OCI-LY7 (cell line): ENCODE measurements at regions not wholly inside any gene's neighbourhood (a gene's known extent, or its start where the extent isn't known, plus 50 kb on each side); places are given as distances from the start of the nearest gene placed in this dataset.

Experiments
- BruUV-seq: library from RNA; stranded (reverse); fragments of 400-500 nt; replicated peaks from 2 replicates; lab custom pipeline; 2021; lab: Mats Ljungman, UMichigan
- CTCF ChIA-PET: fragments of 300-600 bp; sonication (Branson Sonifier 250); formaldehyde crosslinking; loops from one replicate; lab custom pipeline; 2022; ENCODE audit warnings: antibody characterized with exemption; ENCODE audit not compliant: unreplicated experiment; lab: Charles Lee
- POLR2A ChIA-PET: fragments of 300-600 bp; sonication (Branson Sonifier 250); formaldehyde crosslinking; loops from one replicate; lab custom pipeline; 2022; ENCODE audit warnings: antibody characterized with exemption; lab: Charles Lee
- DNase-seq: peaks from one replicate; pipeline ENCODE4 v3.0.0-alpha.2; 2015; ENCODE audit warnings: low spot score
- H2AFZ ChIP-seq: fragments of 200-600 bp; sonication (generic), shearing (Covaris generic); 2 replicates; pipeline ENCODE4 v1.6.1; 2014; ENCODE audit warnings: mild to moderate bottlenecking, antibody characterized with exemption, low read length, moderate library complexity
- H3K27ac ChIP-seq: fragments of 200-600 bp; sonication (generic); 2 replicates; pipeline ENCODE4 v1.5.1; 2014; ENCODE audit warnings: mixed run types, low read depth, mild to moderate bottlenecking, moderate library complexity, low read length, inconsistent platforms; ENCODE audit not compliant: poor library complexity, severe bottlenecking
- H3K36me3 ChIP-seq: fragments of 200-600 bp; sonication (generic); 2 replicates; pipeline ENCODE4 v1.6.1; 2014; ENCODE audit warnings: mild to moderate bottlenecking, antibody characterized with exemption, low read length, moderate library complexity, mixed read lengths; ENCODE audit not compliant: insufficient read depth
- H3K4me1 ChIP-seq: fragments of 200-600 bp; sonication (generic); 2 replicates; pipeline ENCODE4 v1.5.1; 2014; ENCODE audit warnings: mild to moderate bottlenecking, low read length; ENCODE audit not compliant: insufficient read depth, poor library complexity, severe bottlenecking
- H3K4me2 ChIP-seq: fragments of 200-600 bp; sonication (generic); 2 replicates; pipeline ENCODE4 v1.6.1; 2014; ENCODE audit warnings: mild to moderate bottlenecking, low read length
- H3K4me3 ChIP-seq: fragments of 200-600 bp; sonication (generic); 2 replicates; pipeline ENCODE4 v1.5.1; 2014; ENCODE audit warnings: mild to moderate bottlenecking, low read depth, low read length; ENCODE audit not compliant: poor library complexity, severe bottlenecking
- H3K79me2 ChIP-seq: fragments of 200-600 bp; sonication (generic); 2 replicates; pipeline ENCODE4 v1.6.1; 2016; ENCODE audit warnings: low read depth, mild to moderate bottlenecking, low read length, moderate library complexity, mixed read lengths; ENCODE audit not compliant: insufficient read depth
- H3K9me2 ChIP-seq: fragments of 200-600 bp; sonication (generic); 2 replicates; pipeline ENCODE4 v1.6.1; 2016; ENCODE audit warnings: mild to moderate bottlenecking, low read length, mixed read lengths; ENCODE audit not compliant: insufficient read depth
- H3K9me3 ChIP-seq: fragments of 200-600 bp; sonication (generic); 2 replicates; pipeline ENCODE4 v1.6.1; 2014; ENCODE audit warnings: mild to moderate bottlenecking, mixed run types, low read length, mixed read lengths
- H4K20me1 ChIP-seq: fragments of 200-600 bp; sonication (generic); 2 replicates; pipeline ENCODE4 v1.6.1; 2014; ENCODE audit warnings: mild to moderate bottlenecking, antibody characterized with exemption, low read length, moderate library complexity, mixed read lengths; ENCODE audit not compliant: insufficient read depth
- EZH2phosphoT487 ChIP-seq: fragments of 200-600 bp; sonication (generic); IDR thresholded peaks from 2 replicates; pipeline ENCODE4 v1.6.1; 2018; ENCODE audit warnings: low read depth, borderline replicate concordance, mild to moderate bottlenecking, mixed run types, antibody characterized with exemption, low read length, moderate library complexity, mixed read lengths
- intact Hi-C: fragments of 100-400 bp; cut with micrococcal nuclease; formaldehyde crosslinking; loops from one replicate; pipeline ENCODE4 v1.10.0; 2022; ENCODE audit not compliant: unreplicated experiment
- TF ChIP-seq, protein P1 (sequence below): fragments of 200-600 bp; sonication (generic); conservative IDR thresholded peaks from 2 replicates; pipeline ENCODE4 v1.5.1; 2014; ENCODE audit warnings: mild to moderate bottlenecking, antibody characterized with exemption, low read length, moderate library complexity, mixed read lengths

DNA sequence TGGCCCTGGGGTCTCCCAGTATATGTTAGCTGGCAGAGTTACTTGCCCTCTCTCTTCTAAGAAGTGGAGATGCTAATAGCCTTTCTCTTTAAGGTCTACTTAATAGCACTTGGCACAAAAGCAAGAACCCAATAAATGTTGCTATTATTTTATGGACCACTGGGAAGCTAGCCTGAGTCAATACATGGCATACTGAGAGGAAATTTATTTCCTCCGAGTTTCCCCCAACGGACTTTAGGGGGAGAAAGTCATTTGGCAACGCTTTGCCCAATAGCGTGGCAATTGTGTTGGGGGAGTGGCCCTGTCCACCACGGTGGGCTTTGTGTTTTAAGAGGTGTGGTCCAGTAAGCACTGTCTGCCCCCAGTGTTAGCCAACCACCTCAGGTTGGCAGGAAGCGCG, 87.4 kb upstream of the SMNDC1 start:
- Histone ChIP-seq H3K4me1 (peaks cover 39% of the 10 kb centered on the region), H3K9me3 (no peaks in the 10 kb centered on the region), H3K79me2 (no peaks in the 10 kb centered on the region), H3K9me2 (no peaks in the 10 kb centered on the region), H3K36me3 (no peaks in the 10 kb centered on the region), H4K20me1 (no peaks in the 10 kb centered on the region), H3K4me2 (no peak overlapping the region), H3K4me3 (no peak overlapping the region), H2AFZ (no peak overlapping the region), H3K27ac (no peak overlapping the region)
- DNase-seq: no peak
- TF ChIP-seq, protein P1, sequence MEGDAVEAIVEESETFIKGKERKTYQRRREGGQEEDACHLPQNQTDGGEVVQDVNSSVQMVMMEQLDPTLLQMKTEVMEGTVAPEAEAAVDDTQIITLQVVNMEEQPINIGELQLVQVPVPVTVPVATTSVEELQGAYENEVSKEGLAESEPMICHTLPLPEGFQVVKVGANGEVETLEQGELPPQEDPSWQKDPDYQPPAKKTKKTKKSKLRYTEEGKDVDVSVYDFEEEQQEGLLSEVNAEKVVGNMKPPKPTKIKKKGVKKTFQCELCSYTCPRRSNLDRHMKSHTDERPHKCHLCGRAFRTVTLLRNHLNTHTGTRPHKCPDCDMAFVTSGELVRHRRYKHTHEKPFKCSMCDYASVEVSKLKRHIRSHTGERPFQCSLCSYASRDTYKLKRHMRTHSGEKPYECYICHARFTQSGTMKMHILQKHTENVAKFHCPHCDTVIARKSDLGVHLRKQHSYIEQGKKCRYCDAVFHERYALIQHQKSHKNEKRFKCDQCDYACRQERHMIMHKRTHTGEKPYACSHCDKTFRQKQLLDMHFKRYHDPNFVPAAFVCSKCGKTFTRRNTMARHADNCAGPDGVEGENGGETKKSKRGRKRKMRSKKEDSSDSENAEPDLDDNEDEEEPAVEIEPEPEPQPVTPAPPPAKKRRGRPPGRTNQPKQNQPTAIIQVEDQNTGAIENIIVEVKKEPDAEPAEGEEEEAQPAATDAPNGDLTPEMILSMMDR: no peak
- TF ChIP-seq EZH2phosphoT487: no peak
- BruUV-seq: no TSS peak
- ChIA-PET CTCF (no interaction called here), POLR2A (interaction anchor here (1.2 to 1.9 kb wide), 4 partner anchors 13 to 39 kb away, joined by 4 to 10 read pairs (median 5); no protein-coding TSS in a partner anchor)
- intact Hi-C loops: no loop called here

DNA sequence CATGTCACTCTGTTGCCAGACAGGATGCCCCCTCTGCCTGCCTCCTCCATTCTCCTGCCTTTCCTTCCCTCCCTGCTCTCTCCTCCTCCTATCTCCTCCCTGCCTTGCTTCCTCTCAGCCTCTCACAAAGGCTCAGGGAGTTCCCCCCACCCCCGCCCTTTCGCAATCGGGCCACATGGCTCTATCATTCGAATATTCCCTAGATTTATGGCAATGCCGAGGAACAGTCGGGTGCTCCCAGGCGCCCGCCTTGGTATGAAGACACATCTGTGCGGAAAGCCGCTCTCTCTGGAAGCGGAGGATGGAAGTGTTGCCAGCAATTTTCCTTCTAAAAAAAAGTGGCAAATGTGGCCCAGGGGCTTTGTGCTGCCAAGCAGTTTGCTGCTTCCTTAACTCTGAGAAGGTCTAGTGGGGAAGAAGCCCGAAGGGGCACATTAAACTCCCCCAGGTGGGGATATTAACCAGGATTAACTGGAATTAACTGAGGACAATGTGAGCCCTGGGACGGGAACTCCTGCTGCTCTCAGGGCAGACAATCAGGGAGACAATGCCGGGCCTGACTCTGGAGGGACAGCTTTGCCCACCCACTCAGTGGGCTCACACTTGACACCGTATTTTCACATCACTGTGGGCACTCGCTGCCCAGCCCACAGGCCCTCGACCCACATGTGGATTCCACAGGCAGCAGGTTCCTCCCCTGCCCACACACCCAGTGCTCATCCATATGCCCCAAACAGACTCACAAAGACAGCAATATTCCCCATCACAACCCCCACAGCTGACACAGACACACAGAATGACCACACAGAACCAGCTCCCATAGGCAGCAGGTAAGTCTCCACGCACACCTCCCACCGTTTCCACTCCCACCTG, 88.4 kb upstream of the SMNDC1 start:
- CTCF ChIA-PET: no interaction called here

More for the DNA sequence above, 88.4 kb upstream of the SMNDC1 start:
- no peak for TF ChIP-seq EZH2phosphoT487
- TF ChIP-seq, protein P1: no peak
- Histone ChIP-seq H2AFZ (no peak overlapping the region), H3K4me3 (no peak overlapping the region), H3K9me3 (no peaks in the 10 kb centered on the region), H3K9me2 (no peaks in the 10 kb centered on the region), H4K20me1 (no peaks in the 10 kb centered on the region), H3K4me1 (peaks cover 30% of the 10 kb centered on the region), H3K79me2 (no peaks in the 10 kb centered on the region), H3K4me2 (no peak overlapping the region), H3K27ac (no peak overlapping the region), H3K36me3 (no peaks in the 10 kb centered on the region)
- POLR2A ChIA-PET: interaction anchor here (1.5 kb wide), 1 partner anchor 15 kb away, joined by 4 read pairs; no protein-coding TSS in a partner anchor
- BruUV-seq: no TSS peak
- no peak for DNase-seq
- intact Hi-C loops: no loop called here
